IMR-90 (cell line): ENCODE measurements at regions not wholly inside any gene's neighbourhood (a gene's known extent, or its start where the extent isn't known, plus 50 kb on each side); places are given as distances from the start of the nearest gene placed in this dataset.
"Not testable (repeated sequence)": the region's sequence is repeated elsewhere in the genome, so short reads cannot be mapped to it uniquely, and the experiment has no call there.

Source experiments
- ATAC-seq: fragments of 200-7000 bp; cut with Tn5 transposase; 2 replicates; pipeline ENCODE4 v1.9.1; 2020; ENCODE audit warnings: low read depth, mild to moderate bottlenecking, moderate library complexity
- BruUV-seq: library from RNA; stranded (reverse); fragments of 400-500 nt; replicated peaks from 2 replicates; lab custom pipeline; 2021; lab: Mats Ljungman, UMichigan
- CTCF ChIA-PET: fragments of 300-600 bp; formaldehyde crosslinking; extraction: SDS; loops from one replicate; lab custom pipeline; 2021; ENCODE audit warnings: antibody characterized with exemption; lab: Yijun Ruan, JAX
- POLR2A ChIA-PET: fragments of 300-600 bp; sonication (Branson Sonifier 250); formaldehyde crosslinking; loops from one replicate; lab custom pipeline; 2022; ENCODE audit warnings: antibody characterized with exemption; ENCODE audit not compliant: unreplicated experiment; lab: Charles Lee
- DNase-seq: peaks from one replicate; pipeline ENCODE4 v3.0.0; 2013
- H2AFZ ChIP-seq: replicated peaks from 2 replicates; pipeline ENCODE3; 2013; ENCODE audit warnings: low read length, mild to moderate bottlenecking; ENCODE audit not compliant: poor library complexity
- H2AK5ac ChIP-seq: 2 replicates; pipeline ENCODE4 v1.6.1; 2013; ENCODE audit warnings: low read depth, low read length, inconsistent platforms
- H2AK9ac ChIP-seq: replicated peaks from 2 replicates; pipeline ENCODE3; 2013; ENCODE audit warnings: mild to moderate bottlenecking, low read depth, low read length, moderate library complexity; ENCODE audit not compliant: poor library complexity
- H2BK120ac ChIP-seq: 2 replicates; pipeline ENCODE4 v1.6.1; 2013; ENCODE audit warnings: low read depth, low read length, inconsistent platforms
- H2BK15ac ChIP-seq: 3 replicates; pipeline ENCODE4 v1.6.1; 2013; ENCODE audit warnings: low read depth, low read length, inconsistent platforms
- H2BK20ac ChIP-seq: 2 replicates; pipeline ENCODE4 v1.6.1; 2013; ENCODE audit warnings: low read depth, mild to moderate bottlenecking, inconsistent platforms, low read length, moderate library complexity
- H2BK5ac ChIP-seq: 2 replicates; pipeline ENCODE4 v1.6.1; 2013; ENCODE audit warnings: mild to moderate bottlenecking, low read depth, low read length, inconsistent platforms; ENCODE audit not compliant: poor library complexity, severe bottlenecking
- H3K14ac ChIP-seq: replicated peaks from 2 replicates; pipeline ENCODE4 v1.6.1; 2013; ENCODE audit warnings: low read depth, low read length, inconsistent platforms
- H3K18ac ChIP-seq: 2 replicates; pipeline ENCODE4 v1.6.1; 2013; ENCODE audit warnings: low read depth, low read length, control low read depth
- H3K23ac ChIP-seq: 2 replicates; pipeline ENCODE4 v1.6.1; 2013; ENCODE audit warnings: low read depth, low read length, inconsistent platforms
- H3K27ac ChIP-seq: 2 replicates; pipeline ENCODE4 v1.5.1; 2013; ENCODE audit warnings: mild to moderate bottlenecking, control low read depth, low read length; ENCODE audit not compliant: insufficient read depth
- H3K27me3 ChIP-seq: 2 replicates; pipeline ENCODE4 v1.6.1; 2013; ENCODE audit warnings: low read length; ENCODE audit not compliant: control insufficient read depth, insufficient read depth
- H3K36me3 ChIP-seq: 2 replicates; pipeline ENCODE4 v1.6.1; 2013; ENCODE audit warnings: low read length, mixed read lengths; ENCODE audit not compliant: control insufficient read depth, insufficient read depth
- H3K4ac ChIP-seq: 2 replicates; pipeline ENCODE4 v1.6.1; 2013; ENCODE audit warnings: low read depth, low read length, inconsistent platforms
- H3K4me1 ChIP-seq: 2 replicates; pipeline ENCODE4 v1.6.1; 2013; ENCODE audit warnings: low read length, mixed read lengths; ENCODE audit not compliant: control insufficient read depth, insufficient read depth
- H3K4me2 ChIP-seq: 2 replicates; pipeline ENCODE4 v1.6.1; 2013; ENCODE audit warnings: low read depth, mild to moderate bottlenecking, control low read depth, low read length, moderate library complexity
- H3K4me3 ChIP-seq: 2 replicates; pipeline ENCODE4 v1.5.1; 2013; ENCODE audit warnings: low read depth, mild to moderate bottlenecking, control low read depth, low read length, moderate library complexity; ENCODE audit not compliant: insufficient read depth
- H3K56ac ChIP-seq: 2 replicates; pipeline ENCODE4 v1.6.1; 2013; ENCODE audit warnings: low read length, inconsistent platforms; ENCODE audit not compliant: insufficient read depth; ENCODE audit errors: extremely low read depth
- H3K79me1 ChIP-seq, 2 experiments: 2 replicates each; pipeline ENCODE4 v1.6.1; 2013; ENCODE audit warnings: low read length in 2 of 2, inconsistent platforms in 1 of 2, low read depth in 1 of 2
- H3K9ac ChIP-seq: 2 replicates; pipeline ENCODE4 v1.6.1; 2013; ENCODE audit warnings: low read depth, low read length, control low read depth
- H3K9me1 ChIP-seq: 2 replicates; pipeline ENCODE4 v1.6.1; 2013; ENCODE audit warnings: low read length, inconsistent platforms; ENCODE audit not compliant: insufficient read depth
- H3K9me3 ChIP-seq: 2 replicates; pipeline ENCODE4 v1.6.1; 2013; ENCODE audit warnings: low read length; ENCODE audit not compliant: control insufficient read depth, insufficient read depth
- H4K20me1 ChIP-seq: 2 replicates; pipeline ENCODE4 v1.6.1; 2013; ENCODE audit warnings: low read length, inconsistent platforms; ENCODE audit not compliant: insufficient read depth
- H4K5ac ChIP-seq: 2 replicates; pipeline ENCODE4 v1.6.1; 2013; ENCODE audit warnings: mild to moderate bottlenecking, low read depth, low read length, control low read depth
- H4K8ac ChIP-seq, 2 experiments: 2 replicates each; pipeline ENCODE4 v1.6.1; 2013; ENCODE audit warnings: low read depth in 2 of 2, low read length in 2 of 2, control low read depth in 1 of 2, inconsistent platforms in 1 of 2
- H4K91ac ChIP-seq: 2 replicates; pipeline ENCODE4 v1.6.1; 2013; ENCODE audit warnings: low read depth, low read length, inconsistent platforms; ENCODE audit not compliant: insufficient read depth
- WGBS, 2 experiments: methylation state at CpG; one replicate each; pipeline versions ENCODE4 v1.1.5 to v1.1.7; 2013; ENCODE audit warnings: missing lambda C conversion rate in 2 of 2; ENCODE audit not compliant: insufficient read length in 1 of 2; ENCODE audit errors: extremely low coverage in 2 of 2; 5-methylcytosine and 5-hydroxymethylcytosine counted together
- dilution Hi-C: fragments of 300-500 bp; cut with HindIII; formaldehyde crosslinking; loops from one replicate; pipeline ENCODE4 v1.14.3; 2018; ENCODE audit warnings: low sequenced_read_pairs; ENCODE audit not compliant: unreplicated experiment
- in situ Hi-C: fragments of 300-500 bp; cut with MboI; formaldehyde crosslinking; loops from 3 replicates; pipeline ENCODE4 v1.14.3; 2019; ENCODE audit warnings: low sequenced_read_pairs, inconsistent platforms, mixed read lengths
- intact Hi-C: fragments of 100-400 bp; cut with micrococcal nuclease; formaldehyde crosslinking; loops from 2 replicates; pipeline ENCODE4 v1.10.0; 2022

GRCh38 chr7:112949682-112950081, 136.9 kb downstream of the GPR85 start:
- dilution Hi-C loops = not testable (repeated sequence)

More at GRCh38 chr7:112949682-112950081, 136.9 kb downstream of the GPR85 start:
- BruUV-seq, H4K91ac ChIP-seq, H3K36me3 ChIP-seq, POLR2A ChIA-PET, H4K8ac ChIP-seq, H3K9me1 ChIP-seq, H3K4ac ChIP-seq, CTCF ChIA-PET, ATAC-seq, H3K56ac ChIP-seq, H3K79me1 ChIP-seq, in situ Hi-C loops, H3K9me3 ChIP-seq, H2BK120ac ChIP-seq, H2AK5ac ChIP-seq, H4K5ac ChIP-seq, intact Hi-C loops, H3K27ac ChIP-seq, DNase-seq, H3K27me3 ChIP-seq, H3K14ac ChIP-seq, H3K18ac ChIP-seq, H2BK20ac ChIP-seq, H3K23ac ChIP-seq, H3K9ac ChIP-seq, H2BK5ac ChIP-seq, H2AK9ac ChIP-seq, H3K4me1 ChIP-seq, H4K20me1 ChIP-seq, H2AFZ ChIP-seq, H3K4me2 ChIP-seq, H2BK15ac ChIP-seq, H3K4me3 ChIP-seq: not testable (repeated sequence)
- no CpG with 5 or more reads among the region's 4 CpGs for WGBS, 2 experiments
